ENCODE measurements at regions not wholly inside any gene's neighbourhood (a gene's known extent, or its start where the extent isn't known, plus 50 kb on each side); places are given as distances from the start of the nearest gene placed in this dataset.
"Not testable (repeated sequence)": the region's sequence is repeated elsewhere in the genome, so short reads cannot be mapped to it uniquely, and the experiment has no call there.

DNA sequence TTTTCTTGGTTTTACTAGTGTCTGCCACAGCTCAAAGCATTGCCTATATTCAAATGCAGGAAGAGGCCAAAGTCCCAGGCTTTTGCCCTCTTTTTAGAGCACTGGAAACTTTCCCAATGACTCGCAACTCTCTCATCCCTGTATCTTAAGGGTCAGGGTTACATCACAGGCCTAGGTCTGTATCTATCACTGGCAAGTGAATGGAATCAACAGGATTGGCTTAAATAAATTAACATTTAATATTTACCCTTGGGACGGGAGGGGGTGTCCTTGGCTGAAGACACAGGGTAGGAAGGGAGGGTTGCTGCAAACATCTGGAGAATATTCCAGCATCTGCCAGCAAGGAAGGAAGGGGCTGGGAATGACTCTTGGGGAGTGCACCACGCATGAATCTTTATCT, 242.6 kb downstream of the SLC4A3 start:
- H3K27me3 ChIP-seq: no peaks in the 10 kb centered on the region
- TF ChIP-seq, protein P1, sequence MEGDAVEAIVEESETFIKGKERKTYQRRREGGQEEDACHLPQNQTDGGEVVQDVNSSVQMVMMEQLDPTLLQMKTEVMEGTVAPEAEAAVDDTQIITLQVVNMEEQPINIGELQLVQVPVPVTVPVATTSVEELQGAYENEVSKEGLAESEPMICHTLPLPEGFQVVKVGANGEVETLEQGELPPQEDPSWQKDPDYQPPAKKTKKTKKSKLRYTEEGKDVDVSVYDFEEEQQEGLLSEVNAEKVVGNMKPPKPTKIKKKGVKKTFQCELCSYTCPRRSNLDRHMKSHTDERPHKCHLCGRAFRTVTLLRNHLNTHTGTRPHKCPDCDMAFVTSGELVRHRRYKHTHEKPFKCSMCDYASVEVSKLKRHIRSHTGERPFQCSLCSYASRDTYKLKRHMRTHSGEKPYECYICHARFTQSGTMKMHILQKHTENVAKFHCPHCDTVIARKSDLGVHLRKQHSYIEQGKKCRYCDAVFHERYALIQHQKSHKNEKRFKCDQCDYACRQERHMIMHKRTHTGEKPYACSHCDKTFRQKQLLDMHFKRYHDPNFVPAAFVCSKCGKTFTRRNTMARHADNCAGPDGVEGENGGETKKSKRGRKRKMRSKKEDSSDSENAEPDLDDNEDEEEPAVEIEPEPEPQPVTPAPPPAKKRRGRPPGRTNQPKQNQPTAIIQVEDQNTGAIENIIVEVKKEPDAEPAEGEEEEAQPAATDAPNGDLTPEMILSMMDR (IDR thresholded peaks at IDR 0.05): no peak
- DNase-seq: no peak
- no peak overlapping the region for H3K4me3 ChIP-seq
- H3K9me3 ChIP-seq: no peaks in the 10 kb centered on the region
- intact Hi-C loops (cut with DNase I): no loop called here
- no peaks in the 10 kb centered on the region for H3K4me1 ChIP-seq
- no peak overlapping the region for H3K27ac ChIP-seq
- no peaks in the 10 kb centered on the region for H3K36me3 ChIP-seq
- no peak for ATAC-seq

DNA sequence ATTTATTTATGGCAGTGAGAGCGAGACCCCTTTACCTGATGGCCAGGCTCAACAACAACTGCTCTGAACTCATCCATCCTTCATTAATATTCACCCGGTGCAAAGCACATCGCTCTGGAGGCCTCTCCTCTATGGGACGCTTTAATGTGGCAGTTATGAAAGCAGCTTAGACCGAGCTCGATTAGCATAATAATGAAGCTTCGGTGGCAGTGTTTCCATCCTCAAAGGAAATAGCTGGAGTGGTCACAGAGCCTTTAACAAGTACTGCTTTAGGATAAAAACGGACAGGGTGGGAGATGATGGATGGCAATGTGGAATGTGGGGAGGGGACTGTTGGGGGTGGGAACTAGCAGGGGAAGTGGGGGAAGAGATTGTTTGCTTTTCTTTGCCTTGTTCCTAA, 243.9 kb downstream of the SLC4A3 start:
- ATAC-seq (no peak), DNase-seq (no peak)
- no peaks in the 10 kb centered on the region for H3K27me3 ChIP-seq
- H3K9me3 ChIP-seq: no peaks in the 10 kb centered on the region
- no peaks in the 10 kb centered on the region for H3K36me3 ChIP-seq
- no peaks in the 10 kb centered on the region for H3K4me1 ChIP-seq
- no peak overlapping the region for H3K27ac ChIP-seq
- intact Hi-C loops (cut with DNase I): no loop called here
- TF ChIP-seq, protein P1 (IDR thresholded peaks at IDR 0.05): no peak
- H3K4me3 ChIP-seq: no peak overlapping the region

DNA sequence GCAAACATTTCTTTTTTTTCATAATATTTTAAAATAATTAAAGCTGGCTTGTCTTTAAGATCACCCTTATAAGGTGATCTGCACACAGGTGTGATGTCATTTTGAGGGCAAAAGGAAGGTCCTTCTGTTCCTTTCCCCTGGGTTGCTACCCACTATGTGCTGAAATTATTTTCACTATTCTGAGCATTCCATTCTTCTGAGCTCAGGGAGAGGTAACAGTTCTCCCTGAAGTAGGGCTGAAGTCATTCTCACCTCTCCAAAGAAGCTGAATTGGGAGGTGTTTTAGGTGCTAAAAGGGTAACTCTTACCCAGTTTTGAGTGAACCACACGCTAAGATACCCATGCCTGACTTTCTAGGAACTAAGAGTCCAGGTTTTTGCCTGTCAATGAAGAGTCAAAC, 247.6 kb downstream of the SLC4A3 start:
- intact Hi-C loops (cut with DNase I): no loop called here
- H3K4me1 ChIP-seq: no peaks in the 10 kb centered on the region
- TF ChIP-seq, protein P1 (IDR thresholded peaks at IDR 0.05): no peak
- DNase-seq (no peak), ATAC-seq (no peak)
- H3K27me3 ChIP-seq: no peaks in the 10 kb centered on the region
- H3K27ac ChIP-seq: no peak overlapping the region
- H3K36me3 ChIP-seq: no peaks in the 10 kb centered on the region
- H3K9me3 ChIP-seq: no peaks in the 10 kb centered on the region
- H3K4me3 ChIP-seq: no peak overlapping the region

DNA sequence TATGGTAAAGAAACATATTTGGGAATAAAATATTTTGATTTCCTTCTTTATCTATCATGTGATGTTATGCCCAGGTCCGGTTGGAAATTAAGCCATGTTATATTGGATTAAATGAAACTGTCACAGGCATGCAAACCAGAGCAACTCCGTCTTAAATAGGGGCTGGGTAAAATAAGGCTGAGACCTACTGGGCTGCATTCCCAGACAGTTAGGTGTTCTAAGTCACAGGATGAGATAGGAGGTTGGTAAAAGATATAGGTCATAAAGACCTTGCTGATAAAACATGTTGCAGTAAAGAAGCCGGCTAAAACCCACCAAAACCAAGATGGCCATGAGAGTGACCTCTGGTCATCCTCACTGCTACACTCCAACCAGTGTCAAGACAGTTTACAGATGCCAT, 248.6 kb downstream of the SLC4A3 start:
- H3K9me3 ChIP-seq; intact Hi-C loops (cut with DNase I); H3K27ac ChIP-seq; H3K4me3 ChIP-seq; H3K4me1 ChIP-seq; ATAC-seq; DNase-seq; H3K36me3 ChIP-seq; H3K27me3 ChIP-seq: not testable (repeated sequence)

DNA sequence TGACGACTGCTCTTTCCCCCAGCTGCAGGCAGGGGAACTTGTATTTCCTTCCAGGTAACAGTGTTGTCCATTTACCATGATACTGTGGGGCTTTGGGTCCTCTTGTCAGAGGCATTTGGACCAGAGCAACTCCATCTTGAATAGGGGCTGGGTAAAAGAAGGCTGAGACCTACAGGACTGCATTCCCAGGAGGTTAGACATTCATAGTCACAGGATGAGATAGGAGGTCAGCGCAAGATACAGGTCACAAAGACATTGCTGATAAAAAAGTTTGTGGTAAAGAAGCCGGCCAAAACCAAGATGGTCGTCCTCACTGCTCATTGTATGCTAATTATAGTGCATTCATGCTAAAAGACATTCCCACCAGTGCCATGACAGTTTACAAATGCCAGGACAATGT, 249.5 kb downstream of the SLC4A3 start:
- H3K27ac ChIP-seq: no peak overlapping the region
- intact Hi-C loops (cut with DNase I): no loop called here
- no peaks in the 10 kb centered on the region for H3K4me1 ChIP-seq
- DNase-seq (no peak), ATAC-seq (no peak)
- H3K27me3 ChIP-seq: no peaks in the 10 kb centered on the region
- TF ChIP-seq, protein P1 (IDR thresholded peaks at IDR 0.05): no peak
- H3K4me3 ChIP-seq: no peak overlapping the region
- no peaks in the 10 kb centered on the region for H3K9me3 ChIP-seq
- no peaks in the 10 kb centered on the region for H3K36me3 ChIP-seq

DNA sequence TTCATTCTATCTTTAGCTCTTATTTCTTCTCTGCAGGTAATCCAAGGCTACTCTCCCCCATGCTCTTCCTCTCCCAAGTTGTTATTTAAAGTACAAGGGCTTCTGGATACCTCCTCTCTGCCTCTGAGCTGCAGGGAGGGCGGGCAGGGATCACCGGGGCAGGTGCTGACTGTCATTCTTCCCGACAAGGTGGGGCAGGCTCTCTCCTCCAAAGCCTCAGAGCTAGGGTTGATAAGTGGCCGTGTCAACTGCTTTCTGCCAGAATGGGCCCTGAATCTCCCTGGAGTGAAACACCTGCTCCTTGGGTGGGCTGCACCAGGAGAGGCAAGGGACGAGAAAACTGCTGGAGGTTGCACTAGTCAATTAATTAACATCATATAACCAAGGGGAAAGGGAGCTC, 250.3 kb downstream of the SLC4A3 start:
- Histone ChIP-seq H3K27ac (no peak overlapping the region), H3K27me3 (no peaks in the 10 kb centered on the region), H3K9me3 (no peaks in the 10 kb centered on the region), H3K36me3 (no peaks in the 10 kb centered on the region), H3K4me1 (no peaks in the 10 kb centered on the region), H3K4me3 (no peak overlapping the region)
- intact Hi-C loops (cut with DNase I): no loop called here
- ATAC-seq (no peak), DNase-seq (no peak)
- TF ChIP-seq, protein P1 (IDR thresholded peaks at IDR 0.05): no peak
